ENCODE measurements at regions not wholly inside any gene's neighbourhood (a gene's known extent, or its start where the extent isn't known, plus 50 kb on each side); places are given as distances from the start of the nearest gene placed in this dataset.

GRCh38 chr20:60068509-60068908 is 110.3 kb downstream of the CDH26 start:
- ATAC-seq, result no peak
- H3K27ac ChIP-seq (ENCODE audit: low read length), result no peak overlapping the region
- H3K36me3 ChIP-seq (ENCODE audit: low read depth, low read length), result no peaks in the 10 kb centered on the region
- H3K9me3 ChIP-seq (ENCODE audit: low read length), result no peaks in the 10 kb centered on the region
- DNase-seq, result no peak
- no peak overlapping the region for H3K4me2 ChIP-seq (ENCODE audit: low read length)
- POLR2A ChIA-PET (ENCODE audit: unreplicated experiment), result no interaction called here
- BruUV-seq (replicated peaks), result no TSS peak
- H3K9me2 ChIP-seq (replicated peaks; ENCODE audit: low read length), result no peaks in the 10 kb centered on the region
- intact Hi-C loops (cut with micrococcal nuclease), result no loop called here
- H3F3A ChIP-seq (ENCODE audit: low read length, unreplicated experiment), result no peaks in the 10 kb centered on the region
- no peak overlapping the region for H3K4me3 ChIP-seq (ENCODE audit: low read length)
- no peaks in the 10 kb centered on the region for H3K79me2 ChIP-seq (ENCODE audit: low read length)
- CTCF ChIA-PET, result no interaction called here
- H3K4me1 ChIP-seq (ENCODE audit: insufficient read depth, low read length), result peaks cover 9% of the 10 kb centered on the region; the same call in 1 of the 2 replicates
- H2AFZ ChIP-seq (ENCODE audit: low read length), result no peak overlapping the region
- TF ChIP-seq EZH2phosphoT487 (IDR thresholded peaks at IDR 0.05; ENCODE audit: borderline replicate concordance, low read length) (no peak), CTCF (conservative IDR thresholded peaks at IDR 0.05; ENCODE audit: low read depth, low read length) (no peak), EZH2 (IDR thresholded peaks at IDR 0.05; ENCODE audit: low read length, unreplicated experiment) (no peak)
- no peak overlapping the region for H3K9ac ChIP-seq (ENCODE audit: low read length)
- no peaks in the 10 kb centered on the region for H4K20me1 ChIP-seq (ENCODE audit: low read length)
- peaks cover 78% of the 10 kb centered on the region for H3K27me3 ChIP-seq (ENCODE audit: low read length)

GRCh38 chr20:60069656-60070055 is 111.4 kb downstream of the CDH26 start:
- Histone ChIP-seq H3K36me3 (ENCODE audit: low read depth, low read length) (no peaks in the 10 kb centered on the region), H3K4me2 (ENCODE audit: low read length) (no peak overlapping the region), H3K9ac (ENCODE audit: low read length) (no peak overlapping the region), H3F3A (ENCODE audit: low read length, unreplicated experiment) (no peaks in the 10 kb centered on the region), H3K4me3 (ENCODE audit: low read length) (no peak overlapping the region), H4K20me1 (ENCODE audit: low read length) (no peaks in the 10 kb centered on the region), H3K9me2 (replicated peaks; ENCODE audit: low read length) (no peaks in the 10 kb centered on the region), H3K9me3 (ENCODE audit: low read length) (no peaks in the 10 kb centered on the region), H3K27me3 (ENCODE audit: low read length) (peaks cover 75% of the 10 kb centered on the region), H3K4me1 (ENCODE audit: insufficient read depth, low read length) (peaks cover 9% of the 10 kb centered on the region; the same call in 1 of the 2 replicates), H2AFZ (ENCODE audit: low read length) (no peak overlapping the region), H3K27ac (ENCODE audit: low read length) (no peak overlapping the region), H3K79me2 (ENCODE audit: low read length) (no peaks in the 10 kb centered on the region)
- POLR2A ChIA-PET (ENCODE audit: unreplicated experiment), result no interaction called here
- intact Hi-C loops (cut with micrococcal nuclease), result no loop called here
- no peak for TF ChIP-seq CTCF (conservative IDR thresholded peaks at IDR 0.05; ENCODE audit: low read depth, low read length)
- TF ChIP-seq EZH2phosphoT487 (IDR thresholded peaks at IDR 0.05; ENCODE audit: borderline replicate concordance, low read length), result no peak
- TF ChIP-seq EZH2 (IDR thresholded peaks at IDR 0.05; ENCODE audit: low read length, unreplicated experiment), result no peak
- CTCF ChIA-PET, result no interaction called here
- no peak for ATAC-seq
- no peak for DNase-seq
- no TSS peak for BruUV-seq (replicated peaks)

DNA sequence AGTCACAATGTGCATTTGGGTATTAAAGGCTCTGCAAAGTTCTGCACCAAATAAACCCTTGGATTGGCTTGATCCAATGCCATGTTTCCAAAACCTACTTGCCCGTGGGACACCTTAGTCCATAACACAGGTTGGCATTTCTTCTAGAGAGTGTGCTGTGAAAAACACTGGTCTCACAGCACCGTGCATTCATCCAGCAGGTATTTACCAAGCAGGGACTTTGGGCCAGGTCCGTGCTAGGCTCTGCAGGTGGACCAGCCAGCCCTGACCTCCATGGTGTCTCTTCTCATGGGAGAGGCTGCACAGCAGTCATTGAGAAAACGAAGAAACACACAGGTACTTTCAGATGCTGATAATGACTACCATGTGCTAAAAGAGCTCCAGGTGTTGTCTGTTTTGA is 112.6 kb downstream of the CDH26 start:
- CTCF ChIA-PET, result no interaction called here
- H3F3A ChIP-seq (ENCODE audit: low read length, unreplicated experiment), result no peaks in the 10 kb centered on the region
- no peak for TF ChIP-seq EZH2 (IDR thresholded peaks at IDR 0.05; ENCODE audit: low read length, unreplicated experiment)
- no peak for TF ChIP-seq EZH2phosphoT487 (IDR thresholded peaks at IDR 0.05; ENCODE audit: borderline replicate concordance, low read length)
- TF ChIP-seq CTCF (conservative IDR thresholded peaks at IDR 0.05; ENCODE audit: low read depth, low read length), result no peak
- peaks cover 9% of the 10 kb centered on the region; the same call in 1 of the 2 replicates for H3K4me1 ChIP-seq (ENCODE audit: insufficient read depth, low read length)
- no peak overlapping the region for H2AFZ ChIP-seq (ENCODE audit: low read length)
- POLR2A ChIA-PET (ENCODE audit: unreplicated experiment), result no interaction called here
- H3K27me3 ChIP-seq (ENCODE audit: low read length), result peaks cover 75% of the 10 kb centered on the region
- H3K36me3 ChIP-seq (ENCODE audit: low read depth, low read length), result no peaks in the 10 kb centered on the region
- H3K9me3 ChIP-seq (ENCODE audit: low read length), result no peaks in the 10 kb centered on the region
- H3K9ac ChIP-seq (ENCODE audit: low read length), result no peak overlapping the region
- DNase-seq (no peak), ATAC-seq (no peak)
- no peaks in the 10 kb centered on the region for H3K9me2 ChIP-seq (replicated peaks; ENCODE audit: low read length)
- BruUV-seq (replicated peaks), result no TSS peak
- intact Hi-C loops (cut with micrococcal nuclease), result no loop called here
- no peak overlapping the region for H3K4me3 ChIP-seq (ENCODE audit: low read length)
- H4K20me1 ChIP-seq (ENCODE audit: low read length), result no peaks in the 10 kb centered on the region
- no peaks in the 10 kb centered on the region for H3K79me2 ChIP-seq (ENCODE audit: low read length)
- H3K27ac ChIP-seq (ENCODE audit: low read length), result no peak overlapping the region
- no peak overlapping the region for H3K4me2 ChIP-seq (ENCODE audit: low read length)
